Right renal pelvis (tissue), 4 donors: ENCODE measurements at regions not wholly inside any gene's neighbourhood (a gene's known extent, or its start where the extent isn't known, plus 50 kb on each side); places are given as distances from the start of the nearest gene placed in this dataset.

Experiments used
- DNase-seq, 4 donors: peaks; one replicate each; pipeline ENCODE4 v3.0.0-alpha.2; 2013; ENCODE audit warnings: low read depth in 4 of 4, low spot score in 3 of 4, missing footprints in 1 of 4

GRCh38 chr9:81532251-81532650, 157.1 kb downstream of the TLE1 start:
- DNase-seq, result no peak

- no peak for DNase-seq
Observed at GRCh38 chr9:81531511-81531910, 157.8 kb downstream of the TLE1 start.

- no peak for DNase-seq
Observed at GRCh38 chr9:81530846-81531245, 158.5 kb downstream of the TLE1 start.

GRCh38 chr9:81530310-81530810, 159.0 kb downstream of the TLE1 start:
- DNase-seq, result no peak

DNA sequence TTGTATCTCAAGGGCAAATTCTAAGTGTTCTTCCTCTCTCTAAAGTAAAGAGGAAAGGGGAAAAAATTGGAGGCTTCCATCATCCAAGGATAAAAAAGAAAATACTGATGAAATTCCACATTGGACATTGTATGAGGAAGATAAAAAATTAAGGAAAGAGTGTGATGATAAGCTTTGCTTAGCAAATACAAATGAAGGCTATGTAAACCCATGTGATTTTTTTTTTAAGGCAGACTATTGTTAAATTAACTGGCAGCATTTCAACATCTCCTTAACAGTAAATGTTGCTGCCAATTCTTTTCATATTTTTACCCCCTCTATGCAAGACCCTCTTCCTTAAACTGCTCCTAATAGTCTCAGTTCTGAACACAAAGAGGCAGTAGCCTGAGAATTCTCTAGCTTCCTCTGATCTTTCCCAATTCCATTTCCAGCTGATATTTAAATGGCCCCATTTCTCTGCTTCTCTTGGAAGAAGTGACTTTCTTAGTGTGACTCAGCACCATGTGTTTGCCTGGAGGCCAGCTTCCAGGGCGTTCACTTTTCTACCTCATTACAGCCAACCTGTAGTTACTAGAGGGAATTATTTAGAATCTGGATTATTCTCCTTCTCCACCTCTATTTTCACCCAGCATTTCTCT, 159.7 kb downstream of the TLE1 start:
- DNase-seq, result no peak

DNA sequence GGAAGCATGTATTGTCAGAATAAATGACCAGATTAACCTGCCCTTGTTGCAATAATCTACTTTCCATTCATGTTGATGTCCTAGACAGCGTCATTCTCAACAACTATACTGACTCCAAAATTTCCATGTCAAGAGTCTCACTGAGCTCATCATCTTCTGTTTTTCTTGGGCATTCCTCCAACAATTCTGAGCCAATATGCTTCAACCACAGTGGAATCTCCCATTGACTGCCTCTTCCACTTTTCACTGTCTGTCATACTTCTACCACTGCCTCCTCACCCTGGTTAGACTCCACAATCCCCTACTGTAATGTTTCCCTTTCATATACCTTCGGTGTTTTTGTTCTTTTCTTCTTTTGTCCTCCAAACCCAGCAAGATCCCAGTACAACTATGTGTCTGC, 162.8 kb downstream of the TLE1 start:
- no peak for DNase-seq

DNA sequence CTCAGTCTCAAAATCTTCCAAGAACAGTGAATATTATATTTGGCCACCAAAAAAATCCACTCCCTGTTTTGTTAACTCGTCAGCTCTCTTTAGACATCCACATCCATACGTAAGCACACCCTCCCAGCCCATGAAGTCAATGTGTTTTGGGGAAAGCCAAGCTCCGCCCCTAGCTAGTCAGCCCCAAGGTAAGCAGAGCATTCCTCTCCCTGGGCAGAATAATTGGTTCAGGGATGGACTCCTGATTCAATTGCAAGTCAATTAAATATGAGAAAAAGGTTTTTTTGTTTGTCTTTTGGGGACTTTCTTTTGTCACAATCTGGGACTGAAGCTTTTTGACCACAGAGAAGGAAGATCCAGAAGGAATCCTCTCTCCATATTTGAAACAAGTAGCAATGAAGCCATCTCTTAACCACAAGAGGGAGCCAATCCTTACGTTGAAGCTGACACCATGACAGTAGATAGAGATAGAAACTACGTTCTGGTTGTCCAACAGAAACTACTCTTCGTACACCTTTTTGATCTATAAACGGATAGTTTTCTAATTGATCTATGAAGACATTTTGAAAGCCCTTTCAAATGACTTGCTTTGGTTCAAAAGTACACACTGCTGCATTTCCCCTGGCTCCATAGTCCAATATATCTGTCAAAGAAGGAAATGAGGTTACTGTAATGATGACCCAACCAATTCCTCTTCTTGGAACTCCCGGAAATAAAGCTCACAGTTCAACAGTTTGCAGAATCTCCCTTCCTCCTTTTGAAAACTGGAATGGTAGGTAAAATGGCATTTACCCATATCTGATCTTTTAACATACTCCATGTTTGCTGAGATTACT, 166.4 kb downstream of the TLE1 start:
- DNase-seq, result no peak

DNA sequence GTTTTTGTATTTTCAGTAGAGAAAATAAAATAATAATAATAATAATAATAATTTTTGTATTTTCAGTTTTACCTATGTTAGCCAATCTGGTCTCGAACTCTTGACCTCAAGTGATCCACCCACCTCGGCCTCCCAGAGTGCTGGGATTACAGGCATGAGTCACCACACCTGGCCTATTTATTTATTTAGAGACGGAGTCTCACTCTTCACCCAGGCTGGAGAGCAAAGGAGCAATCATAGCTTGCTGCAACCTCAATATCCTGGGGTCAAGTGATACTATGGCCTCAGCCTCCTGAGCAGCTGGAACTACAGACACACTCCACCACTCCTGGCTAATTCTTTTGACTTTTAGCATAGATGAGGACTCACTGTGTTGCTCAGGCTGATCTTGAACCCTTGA, 167.5 kb downstream of the TLE1 start:
- no peak for DNase-seq

DNA sequence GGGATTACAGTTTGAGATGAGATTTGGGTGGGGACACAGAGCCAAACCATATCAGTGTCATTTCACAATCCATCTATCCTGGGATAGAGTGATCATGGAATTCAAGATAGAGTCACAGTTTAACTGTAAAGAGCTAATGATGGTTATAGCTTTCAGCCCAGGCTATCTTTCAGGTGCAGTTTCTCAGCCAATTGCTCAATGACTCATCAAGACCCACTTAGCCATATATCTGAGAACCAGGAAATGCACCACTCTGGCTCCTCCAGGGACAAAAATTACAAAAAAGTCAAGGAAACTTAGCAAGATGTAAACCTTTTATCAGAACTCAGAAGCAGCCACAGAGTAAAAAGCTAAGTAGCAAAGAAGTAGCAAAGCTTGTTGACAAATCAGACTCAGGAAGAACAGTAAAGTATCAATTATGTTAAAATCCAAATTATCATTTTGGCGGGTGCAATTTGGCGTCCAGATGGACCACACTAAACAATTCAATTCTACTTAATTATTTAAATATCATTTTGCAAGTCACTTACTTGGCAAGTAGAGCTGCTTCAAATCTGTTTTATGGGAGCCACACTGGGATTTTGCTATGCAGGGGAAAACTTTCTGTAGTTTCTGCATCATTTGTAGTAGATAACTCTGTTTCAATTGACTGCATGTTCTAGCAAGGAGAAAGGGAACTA, 169.4 kb downstream of the TLE1 start:
- DNase-seq, result no peak

- no peak for DNase-seq
Observed at GRCh38 chr9:81517954-81518353, 171.4 kb downstream of the TLE1 start.

DNA sequence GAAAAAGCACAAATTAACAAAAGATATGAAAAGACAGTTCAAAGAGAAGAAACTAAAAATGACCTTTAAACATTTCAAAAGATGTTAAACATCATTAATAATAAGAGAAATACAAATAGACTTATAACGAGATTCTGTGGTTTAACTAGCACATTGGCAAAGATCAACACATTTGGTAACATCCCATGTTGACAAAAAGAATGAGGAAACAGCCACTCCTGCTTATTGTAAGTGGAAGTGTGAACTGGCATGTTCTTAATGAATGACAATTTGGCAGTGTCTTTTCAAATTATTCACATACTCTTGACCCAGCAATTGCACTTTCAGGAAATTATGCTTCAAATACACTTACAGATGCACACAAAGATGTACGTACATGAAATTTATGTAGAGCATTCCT, 176.3 kb downstream of the TLE1 start:
- no peak for DNase-seq

- no peak for DNase-seq
Observed at GRCh38 chr9:81512641-81513040, 176.7 kb downstream of the TLE1 start.

GRCh38 chr9:81508476-81508875, 180.9 kb downstream of the TLE1 start:
- DNase-seq, result no peak

DNA sequence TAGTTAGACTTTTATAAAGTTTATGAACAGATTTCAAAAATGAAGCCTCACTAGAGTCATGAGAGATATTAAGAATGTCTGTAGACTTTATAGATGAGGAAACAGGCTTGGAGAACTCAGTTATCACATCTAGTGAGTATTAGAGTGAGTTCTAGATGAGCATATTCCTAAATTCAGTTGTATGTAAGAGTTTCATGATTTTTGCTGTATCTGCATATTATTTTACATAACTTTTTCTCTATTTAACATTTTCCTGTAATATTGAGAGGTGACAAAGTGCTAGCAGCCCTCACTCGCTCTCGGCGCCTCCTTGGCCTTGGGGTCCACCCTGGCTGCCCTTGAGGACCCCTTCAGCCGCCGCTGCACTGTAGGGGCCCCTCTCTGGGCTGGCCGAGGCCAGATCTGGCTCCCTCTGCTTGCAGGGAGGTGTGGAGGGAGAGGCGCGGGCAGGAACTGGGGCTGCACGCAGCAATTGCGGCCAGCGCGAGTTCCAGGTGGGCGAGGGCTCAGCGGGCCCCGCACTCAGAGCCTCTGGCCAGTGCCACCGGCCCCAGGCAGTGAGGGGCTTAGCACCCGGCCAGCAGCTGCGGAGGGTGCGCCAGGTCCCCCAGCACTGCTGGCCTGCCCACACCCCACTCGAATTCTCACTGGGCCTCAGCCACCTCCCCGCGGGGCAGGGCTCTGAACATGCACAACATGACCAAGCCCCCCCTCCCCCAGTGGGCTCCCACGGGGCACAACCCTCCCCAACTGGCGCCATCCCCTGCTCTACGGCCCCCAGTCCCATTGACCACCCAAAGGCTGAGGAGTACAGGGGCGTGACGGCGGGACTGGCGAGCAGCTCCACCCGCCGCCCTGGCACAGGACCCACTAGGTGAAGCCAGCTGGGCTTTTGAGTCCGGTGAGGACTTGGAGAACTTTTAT, 182.1 kb downstream of the TLE1 start:
- DNase-seq, result no peak

GRCh38 chr9:81499594-81499993, 189.8 kb downstream of the TLE1 start:
- peak in 1 of 4 donors; percentile 12 for DNase-seq

- no peak for DNase-seq
Observed at GRCh38 chr9:81499021-81499454, 190.3 kb downstream of the TLE1 start.

- no peak for DNase-seq
Observed at GRCh38 chr9:81498576-81498975, 190.8 kb downstream of the TLE1 start.

GRCh38 chr9:81497091-81497490, 192.3 kb downstream of the TLE1 start:
- no peak for DNase-seq

DNA sequence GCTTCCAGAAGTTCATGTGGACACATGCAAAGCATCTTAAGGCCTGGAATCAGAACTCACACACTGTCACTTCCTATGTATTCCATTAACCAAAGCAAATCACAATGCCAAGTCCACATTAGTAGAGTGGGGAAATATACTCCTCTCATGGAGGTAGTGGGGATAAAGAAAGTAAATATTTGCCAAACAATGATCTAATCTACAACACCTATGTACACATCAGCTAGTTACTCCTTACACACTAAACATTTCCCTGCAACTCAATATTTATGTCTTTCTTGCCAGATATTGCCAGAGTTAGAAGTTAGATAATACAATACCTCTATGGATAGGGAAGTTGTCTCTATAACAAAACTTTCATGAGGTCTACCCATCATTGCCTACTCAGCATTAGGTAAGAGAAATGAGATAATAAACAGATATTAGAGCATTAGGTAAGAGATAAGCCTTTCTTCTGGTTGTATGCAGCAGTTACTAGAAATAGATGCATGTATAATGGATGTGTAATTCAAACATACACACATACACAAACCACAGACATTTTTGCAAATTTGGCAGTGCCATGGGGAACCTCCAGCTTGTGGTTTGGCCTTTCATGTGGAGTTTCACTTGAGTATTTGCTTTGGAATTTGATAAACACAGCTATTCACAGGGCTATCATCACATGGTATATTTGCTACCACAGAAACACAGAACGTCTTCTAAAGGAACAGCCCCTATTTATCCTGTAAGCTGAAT, 196.5 kb downstream of the TLE1 start:
- DNase-seq, result no peak
